GM12873 (cell line): ENCODE measurements at regions not wholly inside any gene's neighbourhood (a gene's known extent, or its start where the extent isn't known, plus 50 kb on each side); places are given as distances from the start of the nearest gene placed in this dataset.

Source experiments
- CTCF ChIP-seq: IDR thresholded peaks from 2 replicates; pipeline ENCODE4 v1.5.1; 2012; ENCODE audit warnings: low read depth, mild to moderate bottlenecking, moderate library complexity, low read length, control low read depth; ENCODE audit not compliant: insufficient read depth; ENCODE audit errors: missing control alignments

GRCh38 chr21:23686737-23687523 is 1920.4 kb downstream of the MRPL39 start:
- TF ChIP-seq CTCF = no peak

GRCh38 chr21:23684431-23684830 is 1922.8 kb downstream of the MRPL39 start:
- TF ChIP-seq CTCF = no peak

- no peak for TF ChIP-seq CTCF
Measured at GRCh38 chr21:23664193-23664694, 1943.0 kb downstream of the MRPL39 start.

GRCh38 chr21:23660560-23660959 is 1946.7 kb downstream of the MRPL39 start:
- no peak for TF ChIP-seq CTCF

- TF ChIP-seq CTCF = no peak
Measured at GRCh38 chr21:23644768-23645167, 1962.5 kb downstream of the MRPL39 start.

GRCh38 chr21:23639721-23640120 is 1967.6 kb downstream of the MRPL39 start:
- no peak for TF ChIP-seq CTCF

GRCh38 chr21:23638131-23638695 is 1969.1 kb downstream of the MRPL39 start:
- TF ChIP-seq CTCF = no peak
